Neural crest cell (in vitro differentiated cells): ENCODE measurements at regions not wholly inside any gene's neighbourhood (a gene's known extent, or its start where the extent isn't known, plus 50 kb on each side); places are given as distances from the start of the nearest gene placed in this dataset.

Source experiments
- DNase-seq: peaks from one replicate; pipeline ENCODE4 v3.0.0; 2021; ENCODE audit warnings: low read depth, mixed read lengths, low spot score
- H3K27ac Mint-ChIP-seq: one replicate; pipeline ENCODE4 v1.8.0; 2021; ENCODE audit warnings: mild to moderate bottlenecking, mixed read lengths; ENCODE audit not compliant: unreplicated experiment
- H3K27me3 Mint-ChIP-seq: 2 replicates; pipeline ENCODE4 v1.8.0; 2021; ENCODE audit warnings: low read depth, mild to moderate bottlenecking, mixed read lengths
- H3K36me3 Mint-ChIP-seq: 2 replicates; pipeline ENCODE4 v1.8.0; 2021; ENCODE audit warnings: low read depth, mild to moderate bottlenecking, mixed read lengths
- H3K4me1 Mint-ChIP-seq: 2 replicates; pipeline ENCODE4 v1.8.0; 2021; ENCODE audit warnings: mixed read lengths
- H3K4me3 Mint-ChIP-seq: one replicate; pipeline ENCODE4 v1.8.0; 2021; ENCODE audit warnings: mild to moderate bottlenecking, mixed read lengths
- H3K9me3 Mint-ChIP-seq: 2 replicates; pipeline ENCODE4 v1.8.0; 2021; ENCODE audit warnings: mixed read lengths
- TF ChIP-seq, protein P1 (sequence below): fragments of 200-600 bp; sonication (generic); conservative IDR thresholded peaks from 2 replicates; pipeline ENCODE4 v1.5.0; 2021; ENCODE audit warnings: antibody characterized with exemption, mild to moderate bottlenecking

DNA sequence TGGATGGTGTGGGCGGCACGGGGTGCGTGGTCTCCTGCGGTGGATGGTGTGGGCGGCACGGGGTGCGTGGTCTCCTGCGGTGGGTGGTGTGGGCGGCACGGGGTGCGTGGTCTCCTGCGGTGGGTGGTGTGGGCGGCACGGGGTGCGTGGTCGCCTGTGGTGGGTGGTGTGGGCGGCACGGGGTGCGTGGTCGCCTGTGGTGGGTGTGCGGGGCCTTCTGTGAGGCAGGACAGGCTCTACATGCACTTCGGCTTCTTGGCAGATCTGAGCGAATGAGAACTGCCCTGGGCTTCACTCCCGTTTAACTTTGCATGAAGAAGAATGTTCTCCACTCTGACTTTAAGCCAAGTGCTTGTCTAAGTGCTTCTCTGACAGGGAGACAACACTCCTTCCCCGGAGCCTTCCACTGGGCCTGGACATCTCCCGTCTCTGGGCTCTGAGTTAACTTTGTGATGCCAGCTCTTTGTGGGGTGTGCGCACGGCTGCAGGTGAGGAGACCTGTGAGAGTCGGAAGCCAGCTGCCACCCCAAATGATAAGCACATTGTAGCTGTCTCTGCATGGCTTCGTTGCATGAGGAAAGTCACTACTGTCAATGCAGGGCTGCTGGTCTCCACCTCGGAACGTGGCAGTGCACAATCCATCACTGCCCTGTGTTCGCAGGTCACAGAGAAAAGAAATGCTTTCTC is 244.8 kb downstream of the DLL1 start:
- Mint-ChIP-seq H3K27me3 (peaks cover 17% of the 10 kb centered on the region), H3K27ac (no peak overlapping the region), H3K4me1 (peaks cover 2% of the 10 kb centered on the region), H3K9me3 (no peaks in the 10 kb centered on the region), H3K36me3 (no peaks in the 10 kb centered on the region), H3K4me3 (no peak overlapping the region)
- TF ChIP-seq, protein P1, sequence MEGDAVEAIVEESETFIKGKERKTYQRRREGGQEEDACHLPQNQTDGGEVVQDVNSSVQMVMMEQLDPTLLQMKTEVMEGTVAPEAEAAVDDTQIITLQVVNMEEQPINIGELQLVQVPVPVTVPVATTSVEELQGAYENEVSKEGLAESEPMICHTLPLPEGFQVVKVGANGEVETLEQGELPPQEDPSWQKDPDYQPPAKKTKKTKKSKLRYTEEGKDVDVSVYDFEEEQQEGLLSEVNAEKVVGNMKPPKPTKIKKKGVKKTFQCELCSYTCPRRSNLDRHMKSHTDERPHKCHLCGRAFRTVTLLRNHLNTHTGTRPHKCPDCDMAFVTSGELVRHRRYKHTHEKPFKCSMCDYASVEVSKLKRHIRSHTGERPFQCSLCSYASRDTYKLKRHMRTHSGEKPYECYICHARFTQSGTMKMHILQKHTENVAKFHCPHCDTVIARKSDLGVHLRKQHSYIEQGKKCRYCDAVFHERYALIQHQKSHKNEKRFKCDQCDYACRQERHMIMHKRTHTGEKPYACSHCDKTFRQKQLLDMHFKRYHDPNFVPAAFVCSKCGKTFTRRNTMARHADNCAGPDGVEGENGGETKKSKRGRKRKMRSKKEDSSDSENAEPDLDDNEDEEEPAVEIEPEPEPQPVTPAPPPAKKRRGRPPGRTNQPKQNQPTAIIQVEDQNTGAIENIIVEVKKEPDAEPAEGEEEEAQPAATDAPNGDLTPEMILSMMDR: no peak
- DNase-seq: no peak

DNA sequence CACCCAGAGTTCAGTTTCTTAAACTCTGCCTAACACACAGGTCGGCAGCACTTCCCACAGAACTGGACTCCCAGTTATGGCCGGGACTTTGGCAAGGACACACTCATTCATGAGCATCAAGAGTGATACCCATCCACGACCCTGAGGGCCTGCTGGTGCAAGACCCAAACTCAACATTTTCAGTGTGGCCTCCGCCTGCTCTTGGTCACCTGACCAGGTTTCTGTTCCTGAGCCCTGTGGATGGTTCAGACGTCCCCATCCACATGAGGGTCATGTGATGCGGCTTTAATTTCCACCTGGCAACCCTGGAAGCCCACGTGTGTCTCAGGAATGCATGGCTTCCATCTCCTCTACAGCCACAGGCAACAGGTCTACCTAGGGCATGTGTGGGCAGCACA is 245.3 kb downstream of the DLL1 start:
- H3K27ac Mint-ChIP-seq: no peak overlapping the region
- H3K4me1 Mint-ChIP-seq: peaks cover 7% of the 10 kb centered on the region
- peaks cover 21% of the 10 kb centered on the region for H3K27me3 Mint-ChIP-seq
- TF ChIP-seq, protein P1: no peak
- H3K36me3 Mint-ChIP-seq: no peaks in the 10 kb centered on the region
- no peaks in the 10 kb centered on the region for H3K9me3 Mint-ChIP-seq
- H3K4me3 Mint-ChIP-seq: no peak overlapping the region
- DNase-seq: no peak

DNA sequence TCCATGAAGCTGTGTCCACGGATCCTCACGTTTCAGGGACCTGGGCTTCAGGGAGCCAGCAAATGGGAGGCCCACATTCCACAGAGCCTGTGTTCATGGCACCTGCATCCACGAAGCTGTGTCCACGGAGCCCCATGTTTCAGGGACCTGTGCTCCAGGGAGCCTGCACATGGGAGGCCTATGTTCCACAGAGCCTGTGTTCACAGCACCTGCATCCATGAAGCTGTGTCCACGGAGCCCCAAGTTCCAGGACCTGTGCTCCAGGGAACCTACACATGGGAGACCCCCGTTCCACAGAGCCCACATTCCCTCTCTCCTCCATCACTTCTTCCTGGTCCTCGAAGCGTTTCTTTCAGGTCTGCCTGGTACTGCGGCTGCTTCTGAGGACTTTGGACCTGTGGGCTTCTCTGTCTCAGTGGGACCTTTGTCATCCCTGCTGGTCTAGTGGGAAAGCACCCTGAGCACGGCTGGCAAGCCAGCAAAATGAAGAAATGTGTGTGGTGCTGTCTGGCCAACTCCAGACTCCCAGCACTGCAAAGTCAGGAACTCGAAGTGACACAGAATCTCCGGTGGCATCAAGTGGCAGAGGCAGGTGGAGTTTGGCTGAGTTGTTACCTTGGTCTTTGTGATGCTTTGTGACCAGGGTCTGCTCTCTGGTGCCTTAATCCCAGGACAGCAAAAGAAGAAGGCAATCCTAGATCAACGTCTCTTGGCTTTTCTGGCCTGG is 245.9 kb downstream of the DLL1 start:
- Mint-ChIP-seq H3K9me3 (no peaks in the 10 kb centered on the region), H3K27ac (no peak overlapping the region), H3K4me3 (no peak overlapping the region), H3K27me3 (peaks cover 21% of the 10 kb centered on the region), H3K36me3 (no peaks in the 10 kb centered on the region), H3K4me1 (peaks cover 11% of the 10 kb centered on the region)
- TF ChIP-seq, protein P1: no peak
- no peak for DNase-seq

DNA sequence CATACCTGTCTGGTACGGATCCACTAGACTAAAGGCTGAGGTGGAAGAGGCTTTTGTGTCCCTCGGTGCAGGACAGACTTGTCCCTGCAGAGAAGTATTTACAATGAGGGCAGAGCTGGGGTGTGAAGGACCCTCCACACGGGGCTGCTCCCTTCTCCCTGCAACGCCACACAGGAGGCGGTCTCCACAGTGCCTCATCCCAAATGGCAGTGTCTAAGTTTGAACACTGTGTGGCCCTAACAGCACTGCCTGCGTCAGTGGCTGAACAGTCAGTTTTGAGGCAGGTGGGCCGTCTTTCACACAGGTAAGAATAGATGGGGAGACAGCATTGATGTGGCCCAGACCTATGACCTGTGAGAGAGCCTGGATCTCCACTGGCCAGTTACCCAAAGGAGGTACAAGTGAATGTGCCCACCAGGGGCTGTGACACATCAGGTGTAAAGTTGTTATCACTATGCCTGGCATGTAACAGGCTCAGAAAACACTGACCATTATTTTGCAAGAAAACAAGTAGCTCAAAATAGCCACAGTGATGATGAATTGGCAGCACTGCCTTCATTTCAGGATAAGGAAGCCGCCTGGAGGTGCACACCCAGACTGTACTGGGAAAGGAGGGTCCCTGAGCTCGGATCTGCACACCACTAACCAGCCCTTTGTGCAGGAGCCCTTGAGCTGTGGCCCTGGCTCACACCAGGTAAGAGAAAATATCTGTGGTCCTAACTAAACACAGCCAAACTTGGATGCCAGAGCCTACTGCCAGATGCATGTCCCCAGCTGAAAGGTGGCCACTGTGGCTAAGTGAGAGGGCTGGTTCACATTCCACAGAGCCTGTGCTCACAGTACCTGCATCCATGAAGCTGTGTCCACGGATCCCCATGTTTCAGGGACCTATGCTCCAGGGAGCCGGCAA is 246.7 kb downstream of the DLL1 start:
- Mint-ChIP-seq H3K27ac (no peak overlapping the region), H3K36me3 (no peaks in the 10 kb centered on the region), H3K27me3 (peaks cover 18% of the 10 kb centered on the region)

More for the DNA sequence above, 246.7 kb downstream of the DLL1 start:
- no peak overlapping the region for H3K4me3 Mint-ChIP-seq
- TF ChIP-seq, protein P1: no peak
- no peak for DNase-seq
- no peaks in the 10 kb centered on the region for H3K9me3 Mint-ChIP-seq
- H3K4me1 Mint-ChIP-seq: peaks cover 12% of the 10 kb centered on the region
